Endothelial cell of umbilical vein (primary cell): ENCODE measurements at regions not wholly inside any gene's neighbourhood (a gene's known extent, or its start where the extent isn't known, plus 50 kb on each side); places are given as distances from the start of the nearest gene placed in this dataset.

Experiments used
- BruUV-seq: library from RNA; stranded (reverse); fragments of 400-500 nt; replicated peaks from 2 replicates; lab custom pipeline; 2021; lab: Mats Ljungman, UMichigan
- CTCF ChIA-PET: fragments of 300-600, 350-600 bp; sonication (Branson Sonifier 250); formaldehyde crosslinking; loops from one replicate; lab custom pipeline; 2021; ENCODE audit warnings: antibody characterized with exemption, inconsistent platforms; lab: Charles Lee
- POLR2A ChIA-PET: fragments of 300-600, 350-600 bp; sonication (Branson Sonifier 250); formaldehyde crosslinking; loops from one replicate; lab custom pipeline; 2021; ENCODE audit warnings: antibody characterized with exemption, inconsistent platforms; lab: Charles Lee
- DNase-seq: peaks from one replicate; pipeline ENCODE4 v3.0.0-alpha.2; 2011; ENCODE audit warnings: low read depth, low spot score
- FAIRE-seq: peaks from 2 replicates; lab custom pipeline; 2011; peaks lifted over from hg19 to GRCh38; lab: Jason Lieb, UNC
- H2AFZ ChIP-seq: 2 replicates; pipeline ENCODE4 v1.6.0; 2012; ENCODE audit warnings: low read depth, low read length, control low read depth, inconsistent platforms
- H3K27ac ChIP-seq: 2 replicates; pipeline ENCODE4 v1.5.1; 2011; ENCODE audit warnings: low read depth, mild to moderate bottlenecking, control low read depth, low read length, moderate library complexity; ENCODE audit not compliant: insufficient read depth
- H3K27me3 ChIP-seq, 2 experiments: 2 replicates each; pipeline versions ENCODE4 v1.6.0 to v1.6.1; 2011; ENCODE audit warnings: low read length in 2 of 2, mixed read lengths in 1 of 2; ENCODE audit not compliant: control insufficient read depth in 2 of 2, insufficient read depth in 2 of 2
- H3K36me3 ChIP-seq, 2 experiments: 2 replicates in 1 of 2; 3 replicates in 1 of 2; pipeline ENCODE4 v1.5.1; 2011; ENCODE audit warnings: low read length in 2 of 2, mild to moderate bottlenecking in 1 of 2, moderate library complexity in 1 of 2; ENCODE audit not compliant: control insufficient read depth in 2 of 2, insufficient read depth in 2 of 2; ENCODE audit errors: extremely low read depth in 1 of 2
- H3K4me1 ChIP-seq: 3 replicates; pipeline ENCODE4 v1.5.1; 2011; ENCODE audit warnings: mild to moderate bottlenecking, low read length; ENCODE audit not compliant: control insufficient read depth, insufficient read depth; ENCODE audit errors: extremely low read depth
- H3K4me2 ChIP-seq: 2 replicates; pipeline ENCODE4 v1.6.1; 2011; ENCODE audit warnings: low read length, control low read depth, mixed read lengths; ENCODE audit not compliant: insufficient read depth
- H3K4me3 ChIP-seq, 3 experiments: fragments of 200-600 bp in 1 of 3; sonication (generic), shearing (Covaris generic) in 1 of 3; replicated peaks in 1 of 3; 2 replicates each; pipeline ENCODE4 v1.5.1; 2011 to 2016; ENCODE audit warnings: control low read depth in 3 of 3, low read length in 3 of 3, mild to moderate bottlenecking in 2 of 3, inconsistent platforms in 1 of 3, low read depth in 1 of 3, moderate library complexity in 1 of 3; ENCODE audit not compliant: insufficient read depth in 1 of 3
- H3K79me2 ChIP-seq: 2 replicates; pipeline ENCODE4 v1.6.0; 2012; ENCODE audit warnings: low read length, inconsistent platforms; ENCODE audit not compliant: control insufficient read depth, insufficient read depth
- H3K9ac ChIP-seq: replicated peaks from 2 replicates; pipeline ENCODE3; 2011; ENCODE audit warnings: low read length, control low read depth; ENCODE audit not compliant: insufficient read depth; ENCODE audit errors: extremely low read depth
- H3K9me1 ChIP-seq: replicated peaks from 3 replicates; pipeline ENCODE4 v1.6.0; 2011; ENCODE audit warnings: mild to moderate bottlenecking, low read length; ENCODE audit not compliant: control insufficient read depth, insufficient read depth; ENCODE audit errors: extremely low read depth
- H3K9me3 ChIP-seq: replicated peaks from 2 replicates; pipeline ENCODE4 v1.5.1; 2012; ENCODE audit warnings: low read length, inconsistent platforms; ENCODE audit not compliant: control insufficient read depth, insufficient read depth
- H4K20me1 ChIP-seq: replicated peaks from 2 replicates; pipeline ENCODE3; 2011; ENCODE audit warnings: mild to moderate bottlenecking, low read length; ENCODE audit not compliant: control insufficient read depth, insufficient read depth; ENCODE audit errors: extremely low read depth
- EZH2 ChIP-seq: IDR thresholded peaks from 2 replicates; pipeline ENCODE4 v1.6.1; 2012; ENCODE audit warnings: borderline replicate concordance, low read depth, mild to moderate bottlenecking, moderate library complexity, low read length, inconsistent platforms; ENCODE audit not compliant: severe bottlenecking
- FOS ChIP-seq: IDR thresholded peaks from 2 replicates; pipeline ENCODE4 v1.6.1; 2011; ENCODE audit warnings: mild to moderate bottlenecking, low read length, moderate library complexity, borderline replicate concordance; ENCODE audit not compliant: insufficient read depth
- GATA2 ChIP-seq: IDR thresholded peaks from 2 replicates; pipeline ENCODE4 v1.7.0; 2011; ENCODE audit warnings: low read depth, mild to moderate bottlenecking, moderate library complexity, mixed read lengths, low read length; ENCODE audit not compliant: insufficient read length, insufficient read depth
- JUN ChIP-seq: IDR thresholded peaks from 2 replicates; pipeline ENCODE4 v1.6.1; 2011; ENCODE audit warnings: borderline replicate concordance, low read depth; ENCODE audit not compliant: insufficient read length, insufficient read depth
- MYC ChIP-seq: IDR thresholded peaks from one replicate; pipeline ENCODE4 v1.6.1; 2011; ENCODE audit warnings: mild to moderate bottlenecking, low read depth, low read length
- POLR2A ChIP-seq: IDR thresholded peaks from 2 replicates; pipeline ENCODE4 v1.6.1; 2012; ENCODE audit warnings: low read depth, mild to moderate bottlenecking, control low read depth, low read length
- POLR2AphosphoS5 ChIP-seq: IDR thresholded peaks from 2 replicates; pipeline ENCODE4 v1.6.1; 2012; ENCODE audit warnings: low read depth, mild to moderate bottlenecking, control low read depth, low read length, moderate library complexity; ENCODE audit not compliant: insufficient read depth
- dilution Hi-C: fragments of 300-500 bp; cut with MboI; formaldehyde crosslinking; loops from one replicate; pipeline ENCODE4 v1.15.0; 2019; ENCODE audit warnings: low sequenced_read_pairs; ENCODE audit not compliant: extremely low pct_ligation_motif_present
- intact Hi-C: fragments of 100-400 bp; cut with micrococcal nuclease; formaldehyde crosslinking; loops from one replicate; pipeline ENCODE4 v1.10.0; 2022
- TF ChIP-seq, protein P1 (sequence below): IDR thresholded peaks from 2 replicates; pipeline ENCODE4 v1.6.1; 2011; ENCODE audit not compliant: insufficient read depth, insufficient read length
- TF ChIP-seq, protein P2 (sequence below), 2 donors: IDR thresholded peaks; 1 replicate in 1 of 2; 2 replicates in 1 of 2; pipeline ENCODE4 v1.5.1; 2011; ENCODE audit warnings: low read length in 2 of 2, mild to moderate bottlenecking in 2 of 2, moderate library complexity in 2 of 2, control low read depth in 1 of 2, inconsistent platforms in 1 of 2, low read depth in 1 of 2; ENCODE audit not compliant: insufficient read depth in 1 of 2; ENCODE audit errors: extremely low read depth in 1 of 2

DNA sequence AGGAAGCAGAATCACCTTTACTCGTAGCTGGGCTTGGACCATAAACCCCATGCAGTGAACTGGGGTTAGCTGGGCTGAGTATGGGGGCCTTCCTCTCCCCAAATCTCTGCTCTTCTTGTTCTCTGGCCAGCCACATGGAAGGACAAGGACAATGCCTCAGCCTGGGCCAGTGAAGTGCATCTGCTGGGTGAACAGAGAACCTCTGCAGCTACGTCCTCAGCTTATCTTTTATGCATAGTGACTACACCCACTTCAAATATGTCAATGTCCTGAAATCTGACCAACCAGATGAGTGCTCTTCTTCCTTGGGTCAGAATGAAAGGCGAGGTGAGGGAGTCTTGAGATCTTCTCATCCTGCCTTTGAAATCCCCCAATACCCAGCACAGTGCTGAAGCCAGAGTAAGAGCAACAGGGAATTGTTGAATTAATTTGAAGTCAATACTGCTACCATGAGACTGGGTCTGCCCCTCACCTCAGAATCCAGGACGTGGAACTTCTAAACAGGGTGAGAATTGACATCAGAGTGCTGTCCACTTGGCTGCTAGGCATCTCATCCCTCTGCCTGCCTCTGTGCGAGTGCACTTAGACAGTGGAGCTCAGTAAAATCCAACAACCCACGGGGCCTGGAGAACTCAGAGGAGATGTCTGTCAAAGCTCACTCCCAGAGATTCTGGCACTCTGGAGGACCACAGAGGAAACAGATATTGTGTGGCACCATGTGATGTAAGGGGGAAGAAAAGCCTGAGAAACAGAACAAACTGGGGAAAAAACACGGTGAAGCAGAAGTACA lies 99.0 kb downstream of the IER5 start:
- FAIRE-seq (no peak), DNase-seq (no peak)
- H3K36me3 ChIP-seq, result no peaks in the 10 kb centered on the region
- TF ChIP-seq, protein P1, sequence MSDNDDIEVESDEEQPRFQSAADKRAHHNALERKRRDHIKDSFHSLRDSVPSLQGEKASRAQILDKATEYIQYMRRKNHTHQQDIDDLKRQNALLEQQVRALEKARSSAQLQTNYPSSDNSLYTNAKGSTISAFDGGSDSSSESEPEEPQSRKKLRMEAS, result no peak
- TF ChIP-seq JUN, result no peak
- no peak for TF ChIP-seq MYC
- TF ChIP-seq EZH2, result no peak
- TF ChIP-seq POLR2A, result no peak
- TF ChIP-seq FOS, result no peak
- no peak for TF ChIP-seq POLR2AphosphoS5
- TF ChIP-seq, protein P2, sequence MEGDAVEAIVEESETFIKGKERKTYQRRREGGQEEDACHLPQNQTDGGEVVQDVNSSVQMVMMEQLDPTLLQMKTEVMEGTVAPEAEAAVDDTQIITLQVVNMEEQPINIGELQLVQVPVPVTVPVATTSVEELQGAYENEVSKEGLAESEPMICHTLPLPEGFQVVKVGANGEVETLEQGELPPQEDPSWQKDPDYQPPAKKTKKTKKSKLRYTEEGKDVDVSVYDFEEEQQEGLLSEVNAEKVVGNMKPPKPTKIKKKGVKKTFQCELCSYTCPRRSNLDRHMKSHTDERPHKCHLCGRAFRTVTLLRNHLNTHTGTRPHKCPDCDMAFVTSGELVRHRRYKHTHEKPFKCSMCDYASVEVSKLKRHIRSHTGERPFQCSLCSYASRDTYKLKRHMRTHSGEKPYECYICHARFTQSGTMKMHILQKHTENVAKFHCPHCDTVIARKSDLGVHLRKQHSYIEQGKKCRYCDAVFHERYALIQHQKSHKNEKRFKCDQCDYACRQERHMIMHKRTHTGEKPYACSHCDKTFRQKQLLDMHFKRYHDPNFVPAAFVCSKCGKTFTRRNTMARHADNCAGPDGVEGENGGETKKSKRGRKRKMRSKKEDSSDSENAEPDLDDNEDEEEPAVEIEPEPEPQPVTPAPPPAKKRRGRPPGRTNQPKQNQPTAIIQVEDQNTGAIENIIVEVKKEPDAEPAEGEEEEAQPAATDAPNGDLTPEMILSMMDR (IDR thresholded peaks at IDR 0.05; ENCODE audit: extremely low read depth in 1 of 2, insufficient read depth in 1 of 2, low read depth in 1 of 2, low read length in 2 of 2), result no peak
- TF ChIP-seq GATA2, result no peak
- no peak overlapping the region for H3K27ac ChIP-seq
- no peaks in the 10 kb centered on the region for H3K79me2 ChIP-seq
- H3K4me1 ChIP-seq, result no peaks in the 10 kb centered on the region
- dilution Hi-C loops (no loop called here), intact Hi-C loops (no loop called here)
- H3K9ac ChIP-seq, result no peak overlapping the region
- ChIA-PET CTCF (interaction anchor here (0.7 to 14.0 kb wide), 5 partner anchors 15 to 339 kb away, joined by 3 to 297 read pairs (median 5); no protein-coding TSS in a partner anchor), POLR2A (no interaction called here)
- no peak overlapping the region for H3K4me2 ChIP-seq
- H3K9me3 ChIP-seq, result no peaks in the 10 kb centered on the region
- H2AFZ ChIP-seq, result no peak overlapping the region
- H3K27me3 ChIP-seq, result peaks cover 0 to 15% of the 10 kb centered on the region in 2 experiments
- BruUV-seq, result no TSS peak
- no peak overlapping the region for H3K4me3 ChIP-seq
- no peaks in the 10 kb centered on the region for H4K20me1 ChIP-seq
- H3K9me1 ChIP-seq, result no peaks in the 10 kb centered on the region
